Activated CD4-positive, alpha-beta T cell treated with anti-CD3 and anti-CD28 coated beads, Interleukin-2, Interleukin-6, amounts not matched to agents 100 ng/mL and 50 ng/mL, durations not matched to agents 16 hours and 8 hours (primary cell): ENCODE measurements at regions not wholly inside any gene's neighbourhood (a gene's known extent, or its start where the extent isn't known, plus 50 kb on each side); places are given as distances from the start of the nearest gene placed in this dataset.

Source experiments
- DNase-seq: peaks from one replicate; pipeline ENCODE4 v3.0.0-alpha.2; 2020

DNA sequence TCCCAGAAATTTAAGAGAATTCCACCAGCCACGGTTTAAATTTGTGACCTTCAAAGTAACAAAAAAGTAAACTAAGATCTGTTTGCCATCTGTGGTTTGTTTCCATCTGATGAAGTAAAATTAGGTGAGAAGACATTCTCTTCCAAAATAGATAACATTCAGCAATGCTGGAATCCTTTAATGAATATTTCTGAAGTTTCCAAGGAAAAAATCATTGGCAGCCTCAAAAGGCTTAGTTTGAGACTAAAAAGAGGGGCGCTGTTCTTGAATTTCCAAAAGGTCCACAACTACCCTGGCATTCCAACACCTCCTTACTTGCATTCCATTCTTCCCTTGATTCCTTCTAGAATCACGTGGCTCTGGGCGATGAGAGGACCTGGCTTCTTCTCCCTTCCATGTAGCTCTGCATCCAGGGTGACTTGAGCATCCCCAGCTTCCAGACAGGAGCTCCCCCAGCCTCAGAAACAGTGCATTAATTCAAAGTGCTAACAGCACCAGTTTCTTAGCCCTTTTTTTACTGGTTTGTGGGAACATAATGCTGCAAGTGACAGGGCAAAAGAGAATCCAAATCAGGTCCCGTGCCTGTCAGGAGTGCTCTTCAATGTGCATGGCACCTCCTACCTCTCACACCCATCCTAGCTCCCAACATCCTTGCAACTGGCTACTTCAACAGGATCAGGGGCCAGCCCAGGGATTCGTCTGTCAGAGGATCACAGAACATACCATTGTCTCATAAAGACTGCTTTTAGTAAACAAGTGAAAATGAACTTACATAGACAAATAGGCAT, 191.5 kb upstream of the S1PR3 start:
- no peak for DNase-seq

DNA sequence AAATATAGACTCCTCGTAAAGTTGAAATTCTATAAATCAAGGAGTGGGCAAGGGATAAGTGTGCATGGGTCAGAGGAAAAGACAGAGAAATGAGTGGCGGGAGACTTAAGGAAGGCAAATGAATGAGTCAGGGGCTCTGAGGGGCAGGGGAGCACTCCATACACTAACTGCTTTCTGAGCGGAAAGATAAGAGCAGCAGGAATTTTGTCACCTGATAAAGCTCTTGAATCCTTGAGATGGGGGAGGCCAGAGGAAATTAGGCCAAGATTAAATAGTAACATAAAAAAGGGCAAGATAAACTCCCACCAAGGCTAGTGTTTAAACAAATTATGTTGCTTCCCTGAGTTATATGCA, 191.0 kb upstream of the S1PR3 start:
- DNase-seq = no peak

DNA sequence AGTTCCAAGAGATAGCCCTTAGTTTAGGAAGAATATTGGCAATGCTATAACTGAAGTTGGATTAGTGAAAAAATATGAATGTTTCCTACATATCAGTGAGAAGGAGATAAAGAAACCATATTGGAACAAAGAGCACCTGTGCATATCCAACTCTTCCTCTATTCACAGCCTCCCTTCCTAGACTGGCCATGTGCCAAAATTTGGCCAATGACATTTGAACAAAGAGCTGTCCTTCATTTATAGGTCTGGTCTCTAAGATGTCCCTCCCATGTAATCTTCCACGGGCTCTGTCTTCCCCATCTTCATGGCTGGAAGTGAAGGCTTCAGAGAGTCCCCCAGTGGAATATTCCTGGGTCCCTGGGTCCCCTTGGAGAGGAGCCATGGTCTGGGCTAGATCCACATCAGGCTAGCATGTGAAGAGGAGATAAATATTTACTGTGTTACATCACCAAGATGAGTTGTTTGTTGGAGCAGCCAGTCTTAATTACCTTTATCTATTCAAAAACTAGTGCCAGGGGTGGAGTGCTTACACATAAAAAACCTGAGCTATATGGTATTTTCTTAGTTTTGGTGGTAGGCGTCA, 190.0 kb upstream of the S1PR3 start:
- DNase-seq = no peak

DNA sequence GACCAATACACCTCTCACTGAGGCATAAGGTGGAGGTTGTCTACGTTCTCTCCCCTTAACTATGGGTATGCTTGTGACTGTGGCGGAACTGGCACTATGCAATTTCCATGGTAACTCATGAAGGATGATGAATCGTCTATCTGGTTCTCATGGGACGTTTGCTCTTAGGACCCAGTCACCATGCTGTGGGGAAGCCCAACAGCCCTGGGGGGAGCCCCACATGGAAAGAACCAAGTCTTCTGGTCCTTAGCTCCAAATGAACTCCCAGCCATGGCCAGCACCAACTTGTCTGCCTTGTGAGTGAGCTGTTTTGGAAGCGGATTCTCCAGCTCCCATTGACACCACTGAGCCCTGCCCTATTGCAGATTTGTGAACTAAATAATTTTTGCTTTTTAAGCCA, 188.7 kb upstream of the S1PR3 start:
- DNase-seq = no peak

GRCh38 chr9:88803546-88804253, 187.6 kb upstream of the S1PR3 start:
- DNase-seq = no peak

GRCh38 chr9:88804254-88804596, 187.0 kb upstream of the S1PR3 start:
- no peak for DNase-seq

DNA sequence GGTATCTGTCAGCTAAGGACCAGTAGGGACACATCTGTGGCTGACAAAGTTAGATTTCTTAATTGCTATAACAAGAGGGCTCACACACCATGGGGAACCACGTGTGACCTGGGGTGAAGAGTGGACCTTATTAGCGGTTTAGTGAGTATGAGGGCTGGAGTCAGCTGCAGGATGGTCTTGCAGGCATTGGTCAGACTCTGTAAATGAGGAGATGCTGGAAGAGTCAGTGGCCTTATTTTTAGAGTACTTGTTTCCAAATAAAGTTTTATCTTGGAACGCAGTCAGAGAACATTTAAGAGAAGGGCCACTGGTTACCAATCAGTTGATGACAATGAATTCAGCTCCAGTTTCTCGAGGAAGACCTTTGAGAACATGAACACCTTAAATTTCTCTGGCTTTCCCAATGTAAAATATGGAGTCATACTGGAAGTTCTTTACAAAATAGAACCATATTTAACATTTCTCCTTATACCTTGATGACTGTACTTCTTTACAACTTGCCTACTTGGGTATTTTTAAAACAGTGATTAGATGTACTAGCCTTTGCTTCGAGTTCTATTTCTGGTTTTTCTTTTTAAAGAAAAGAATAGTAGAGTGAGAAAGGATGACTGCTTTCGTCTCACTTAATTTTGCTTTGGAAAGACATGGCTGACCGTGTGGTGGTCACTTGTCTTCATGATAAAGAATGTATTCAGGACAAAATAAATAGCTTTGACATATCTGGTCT, 185.9 kb upstream of the S1PR3 start:
- no peak for DNase-seq

- DNase-seq = no peak
Measured at GRCh38 chr9:88807426-88807825, 183.8 kb upstream of the S1PR3 start.

DNA sequence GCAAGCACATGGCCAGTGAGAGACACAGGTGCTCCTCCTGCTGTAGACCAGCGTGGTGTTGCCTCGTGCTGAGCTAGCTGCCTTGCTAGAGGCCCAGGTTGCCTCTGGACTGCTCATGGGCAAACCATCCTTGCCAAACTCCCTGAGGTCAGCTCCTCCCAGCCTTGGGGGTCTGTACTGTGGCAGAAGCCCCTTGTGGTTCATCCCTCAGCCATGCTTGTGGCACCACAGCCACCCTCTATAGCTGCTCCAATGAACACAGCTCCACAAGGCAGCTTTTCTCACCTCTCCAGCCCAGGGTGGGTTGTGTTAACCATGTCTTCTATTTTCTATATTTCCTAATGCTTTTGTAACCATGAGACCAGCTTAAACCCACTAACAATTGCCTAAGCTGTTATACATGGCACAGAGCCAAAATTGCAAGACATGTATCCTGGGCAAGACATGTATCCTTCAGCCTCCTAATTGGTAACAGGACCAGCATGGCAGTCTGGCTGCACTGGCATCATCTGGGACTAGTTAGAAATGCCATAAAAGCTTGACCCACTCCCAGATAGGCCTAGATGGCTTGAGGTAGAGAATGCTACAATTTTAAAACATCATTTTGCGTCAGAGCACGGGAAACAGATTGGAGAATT, 183.1 kb upstream of the S1PR3 start:
- no peak for DNase-seq

DNA sequence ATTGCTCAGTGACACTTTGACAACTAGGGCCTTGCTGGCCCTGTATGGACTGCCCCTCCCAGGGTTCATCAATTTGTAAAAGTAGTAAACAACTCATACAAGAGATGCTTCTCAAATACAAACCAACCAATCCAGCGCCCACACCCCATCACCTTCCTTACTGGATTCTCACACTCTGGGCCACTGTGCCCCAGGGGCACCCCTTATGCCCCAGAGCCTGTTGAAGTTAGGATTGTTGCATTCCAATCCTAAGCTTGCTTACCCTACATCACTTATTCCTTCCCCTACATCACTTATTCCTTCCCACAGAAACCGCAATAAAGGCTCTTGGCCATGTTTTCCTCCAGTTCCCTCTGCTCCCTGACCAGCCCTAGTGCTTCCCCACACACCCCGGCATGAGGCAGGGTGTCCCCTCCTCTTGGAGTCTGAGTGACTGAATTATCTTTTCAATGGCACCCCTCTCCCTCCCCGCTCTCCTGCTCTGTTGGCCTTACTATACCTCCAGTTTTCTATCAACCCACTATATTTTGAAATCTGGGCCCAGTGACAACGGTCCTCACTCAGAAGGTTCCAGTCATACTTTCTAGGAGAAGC, 182.4 kb upstream of the S1PR3 start:
- no peak for DNase-seq

- no peak for DNase-seq
Measured at GRCh38 chr9:88809355-88810161, 181.7 kb upstream of the S1PR3 start.

GRCh38 chr9:88810826-88811225, 180.4 kb upstream of the S1PR3 start:
- DNase-seq = no peak

- no peak for DNase-seq
Measured at GRCh38 chr9:88811511-88811910, 179.8 kb upstream of the S1PR3 start.

DNA sequence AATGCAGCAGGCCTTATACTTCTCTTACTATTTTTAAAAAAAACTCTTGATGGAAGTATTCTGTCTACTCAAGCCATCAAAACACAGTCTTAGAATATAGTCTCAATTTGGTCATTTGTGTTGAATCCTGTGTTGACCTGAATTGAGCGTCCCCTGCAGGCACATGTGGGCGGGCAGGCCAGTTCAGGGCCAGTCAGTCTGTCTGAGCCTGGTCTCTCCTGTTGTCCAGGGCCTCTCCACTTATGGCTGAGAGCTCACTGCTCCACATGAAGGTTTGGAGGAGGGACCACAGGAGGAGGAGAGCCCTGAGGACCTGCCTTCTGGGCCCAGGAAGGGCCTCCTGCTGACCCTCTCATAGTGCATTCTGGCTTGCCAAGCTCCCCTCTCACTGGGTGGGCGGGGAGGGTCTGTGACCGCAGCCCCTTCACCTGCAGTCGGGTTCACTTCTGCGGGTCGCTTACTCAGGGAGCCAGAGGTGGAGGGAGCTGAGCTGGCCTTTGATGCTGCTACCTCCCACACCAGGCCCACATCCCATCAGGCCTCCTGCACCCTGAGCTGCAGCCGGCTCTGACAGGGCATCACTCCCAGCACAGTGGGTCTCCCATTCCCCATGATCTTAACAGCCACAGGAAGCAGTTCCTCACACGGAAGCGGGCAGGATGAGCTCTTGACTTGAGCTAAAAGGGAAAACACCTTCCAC, 178.2 kb upstream of the S1PR3 start:
- DNase-seq = no peak

DNA sequence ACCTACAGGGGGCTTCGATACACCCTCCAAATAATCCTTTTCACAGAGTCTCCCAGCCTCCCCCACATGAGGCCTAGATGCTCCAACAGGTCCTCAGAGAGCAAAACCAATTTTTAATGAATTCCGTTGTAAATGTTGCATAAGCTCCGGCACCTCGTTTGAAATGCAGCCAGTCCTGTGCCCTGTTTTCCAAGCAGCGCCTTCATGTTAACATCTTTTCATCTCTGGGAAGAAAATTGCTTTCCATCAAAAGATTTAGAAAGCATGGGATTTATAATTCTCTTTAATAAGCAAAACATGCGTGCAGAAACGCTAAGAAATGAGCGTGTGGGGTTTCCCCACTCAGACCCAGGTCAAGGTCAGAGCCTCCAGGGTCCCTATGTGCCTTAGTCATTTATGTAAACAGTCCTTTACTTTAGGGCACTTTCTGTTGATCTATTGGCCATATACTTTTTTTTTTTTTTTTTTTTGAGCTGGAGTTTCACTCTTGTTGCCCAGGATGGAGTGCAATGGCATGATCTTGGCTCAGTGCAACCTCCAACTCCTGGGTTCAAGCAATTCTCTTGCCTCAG, 177.5 kb upstream of the S1PR3 start:
- DNase-seq = no peak

GRCh38 chr9:88814577-88814976, 176.7 kb upstream of the S1PR3 start:
- DNase-seq = no peak

- no peak for DNase-seq
Measured at GRCh38 chr9:88816141-88816540, 175.1 kb upstream of the S1PR3 start.

GRCh38 chr9:88816591-88816990, 174.7 kb upstream of the S1PR3 start:
- DNase-seq = no peak

- DNase-seq = no peak
Measured at GRCh38 chr9:88817628-88818027, 173.6 kb upstream of the S1PR3 start.

DNA sequence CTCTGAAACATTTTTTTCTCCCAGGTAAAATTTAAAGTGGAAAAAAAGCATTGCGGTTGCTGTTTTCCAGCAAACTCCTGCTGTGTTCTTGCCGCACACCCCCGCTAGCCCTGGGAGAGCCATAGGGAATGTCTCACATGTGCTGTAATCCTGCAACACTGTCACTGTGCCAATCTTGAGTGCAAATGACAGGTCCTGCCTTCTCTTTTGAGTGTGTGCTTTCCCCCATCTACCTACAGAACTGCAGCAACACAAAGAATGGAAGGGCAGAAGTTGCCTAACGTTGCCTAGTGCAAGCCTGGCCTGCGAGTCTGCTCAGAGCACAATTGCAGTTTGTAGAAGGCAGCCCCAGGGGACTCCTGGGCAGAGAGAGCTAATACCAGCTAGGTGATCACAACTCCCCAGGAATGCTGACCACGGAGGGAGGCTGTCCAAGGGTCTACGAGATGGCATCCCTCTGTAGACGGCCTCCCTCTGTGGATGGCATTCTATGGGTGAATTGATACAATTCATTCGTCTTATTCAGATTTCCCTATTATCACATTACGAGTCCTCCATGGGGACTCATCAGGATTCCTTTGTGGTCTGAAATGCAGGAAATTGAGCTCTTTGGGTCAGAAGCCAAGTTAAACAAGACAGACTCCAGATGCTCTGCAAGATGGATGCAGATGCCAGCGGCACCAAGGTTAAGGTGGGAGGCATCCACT, 172.6 kb upstream of the S1PR3 start:
- DNase-seq = no peak
